ENCODE measurements at regions not wholly inside any gene's neighbourhood (a gene's known extent, or its start where the extent isn't known, plus 50 kb on each side); places are given as distances from the start of the nearest gene placed in this dataset.

DNA sequence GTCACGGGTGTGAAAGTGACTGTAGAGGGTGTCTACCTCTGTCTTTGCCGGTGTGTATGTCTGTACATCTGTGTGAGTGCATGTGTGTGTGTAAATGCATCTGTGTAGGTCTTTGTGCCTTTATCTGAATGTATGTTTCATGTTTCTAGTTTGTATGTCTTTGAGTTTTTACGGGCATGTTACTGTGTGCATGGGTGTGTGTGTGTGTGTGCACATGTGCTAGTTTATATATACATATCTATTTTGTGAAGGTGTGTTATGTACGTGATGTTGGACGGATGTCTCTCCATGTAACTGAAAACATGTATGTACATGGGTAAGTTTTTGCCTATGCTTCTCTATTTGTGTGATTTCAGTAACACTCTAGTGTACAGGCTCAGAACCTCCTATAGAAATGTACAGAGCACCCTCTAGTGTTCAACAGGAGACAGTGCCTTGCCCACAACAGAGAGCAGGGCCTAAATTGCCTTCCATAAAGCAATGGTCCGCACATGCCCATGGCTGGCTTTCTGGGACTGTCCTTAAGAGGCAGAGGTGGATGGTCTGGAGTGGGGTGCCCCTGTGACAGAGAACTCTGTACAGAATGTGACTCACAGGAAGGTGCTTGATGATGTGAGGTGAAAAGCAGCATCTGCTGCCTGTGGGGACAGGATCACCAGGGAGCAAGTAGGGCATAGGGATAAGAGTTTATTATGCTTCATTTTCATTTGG is 343.5 kb downstream of the RAPGEF2 start:
- ATAC-seq (peak; percentile 87 to 99 (median 96)), DNase-seq (no peak)
- no peaks in the 10 kb centered on the region for H3K27me3 ChIP-seq (ENCODE audit: insufficient read depth in 3 of 3, low read length in 2 of 3)
- peak; percentile 89 for TF ChIP-seq CTCF (IDR thresholded peaks at IDR 0.05)
- no peaks in the 10 kb centered on the region for H3K4me1 ChIP-seq
- H3K36me3 ChIP-seq (ENCODE audit: insufficient read depth in 1 of 2, low read depth in 1 of 2): no peaks in the 10 kb centered on the region
- WGBS, 3 donors: 53 to 54% (median 54%) methylated on average over 6 of the region's 6 CpGs
- intact Hi-C loops (cut with DNase I): loop anchor here (5.0 to 10.0 kb wide), 3 partner anchors 589 to 722 kb away; partner anchors contain the start of gene PPID (in 1 of the 2)
- no peak overlapping the region for H3K4me3 ChIP-seq
- no peaks in the 10 kb centered on the region for H3K9me3 ChIP-seq
- H3K27ac ChIP-seq: no peak overlapping the region

DNA sequence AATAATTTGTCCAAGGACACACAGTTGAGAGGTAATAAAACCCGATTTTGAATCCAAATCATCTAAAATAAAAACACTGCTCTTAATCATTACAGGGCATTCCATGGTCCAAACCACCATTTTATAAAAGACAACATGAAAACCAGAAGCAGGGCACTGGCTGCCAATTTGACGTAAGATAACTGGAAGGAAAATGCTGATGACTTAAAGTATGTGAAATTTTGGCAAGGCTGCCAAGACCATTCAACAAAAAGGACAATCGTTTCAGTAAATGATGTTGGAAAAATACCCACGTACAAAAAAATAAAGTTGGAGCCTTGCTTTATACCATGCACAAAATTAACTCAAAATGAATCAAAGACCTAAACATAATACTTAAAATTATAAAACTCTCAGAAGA is 344.4 kb downstream of the RAPGEF2 start:
- ATAC-seq: no peak

GRCh38 chr4:159451006-159451405 is 348.1 kb downstream of the RAPGEF2 start:
- DNase-seq (no peak), ATAC-seq (no peak)
- no peak for TF ChIP-seq CTCF (IDR thresholded peaks at IDR 0.05)
- Histone ChIP-seq H3K9me3 (no peaks in the 10 kb centered on the region), H3K36me3 (ENCODE audit: insufficient read depth in 1 of 2, low read depth in 1 of 2) (no peaks in the 10 kb centered on the region), H3K27me3 (ENCODE audit: insufficient read depth in 3 of 3, low read length in 2 of 3) (no peaks in the 10 kb centered on the region), H3K4me1 (no peaks in the 10 kb centered on the region), H3K27ac (no peak overlapping the region), H3K4me3 (no peak overlapping the region)
- intact Hi-C loops (cut with DNase I): no loop called here
- 95 to 99% (median 97%) methylated on average over 2 of the region's 2 CpGs for WGBS, 3 donors

More for the DNA sequence above, 344.4 kb downstream of the RAPGEF2 start:
- no peak for DNase-seq
- TF ChIP-seq CTCF (IDR thresholded peaks at IDR 0.05): no peak
- intact Hi-C loops (cut with DNase I): loop anchor here (5.0 to 10.0 kb wide), 3 partner anchors 590 to 722 kb away; partner anchors contain the start of gene PPID (in 1 of the 2)
- WGBS, 3 donors: 44 to 54% (median 45%) methylated on average over 4 of the region's 4 CpGs
- Histone ChIP-seq H3K4me3 (no peak overlapping the region), H3K36me3 (ENCODE audit: insufficient read depth in 1 of 2, low read depth in 1 of 2) (no peaks in the 10 kb centered on the region), H3K27ac (no peak overlapping the region), H3K27me3 (ENCODE audit: insufficient read depth in 3 of 3, low read length in 2 of 3) (no peaks in the 10 kb centered on the region), H3K9me3 (no peaks in the 10 kb centered on the region), H3K4me1 (no peaks in the 10 kb centered on the region)

DNA sequence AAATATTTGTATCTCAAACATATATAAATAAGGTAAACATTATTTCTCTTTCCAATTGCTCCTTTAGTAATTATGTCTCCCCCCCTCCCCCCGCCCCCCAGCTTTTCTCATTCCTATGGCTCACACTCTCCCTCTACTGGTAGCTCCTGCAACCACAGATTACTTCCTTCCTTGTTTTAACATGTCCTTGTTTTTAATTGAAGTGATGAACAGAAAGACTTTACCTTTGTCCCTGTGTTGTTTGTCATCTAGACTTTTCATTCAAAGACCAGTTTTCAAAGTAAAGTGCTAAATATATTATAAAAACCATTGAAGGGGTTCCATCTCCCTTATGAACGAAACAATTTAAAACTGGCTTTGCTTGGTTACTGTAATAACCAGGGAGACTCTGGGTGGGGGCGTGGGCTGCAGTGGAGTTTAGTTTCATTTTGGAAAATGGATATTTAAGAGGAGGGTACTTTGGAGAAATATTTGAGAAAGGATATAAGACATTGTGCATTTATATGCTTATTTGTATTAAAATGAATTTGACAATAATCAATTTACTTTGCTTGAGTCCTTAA is 352.9 kb downstream of the RAPGEF2 start:
- peak; percentile 32 for TF ChIP-seq CTCF (IDR thresholded peaks at IDR 0.05)
- DNase-seq: no peak
- intact Hi-C loops (cut with DNase I): no loop called here
- no peak for ATAC-seq
- H3K4me3 ChIP-seq: no peak overlapping the region
- H3K4me1 ChIP-seq: no peaks in the 10 kb centered on the region
- WGBS, 3 donors: 22 to 29% (median 22%) methylated on average over 3 of the region's 3 CpGs
- no peaks in the 10 kb centered on the region for H3K27me3 ChIP-seq (ENCODE audit: insufficient read depth in 3 of 3, low read length in 2 of 3)
- no peaks in the 10 kb centered on the region for H3K36me3 ChIP-seq (ENCODE audit: insufficient read depth in 1 of 2, low read depth in 1 of 2)
- no peaks in the 10 kb centered on the region for H3K9me3 ChIP-seq
- H3K27ac ChIP-seq: no peak overlapping the region
